HG03025 (cell line): ENCODE measurements at regions not wholly inside any gene's neighbourhood (a gene's known extent, or its start where the extent isn't known, plus 50 kb on each side); places are given as distances from the start of the nearest gene placed in this dataset.
"Not testable (repeated sequence)": the region's sequence is repeated elsewhere in the genome, so short reads cannot be mapped to it uniquely, and the experiment has no call there.

ENCODE experiments used
- ATAC-seq: cut with Tn5 transposase; IDR thresholded peaks from one replicate; pipeline ENCODE4 v1.9.1; 2021; ENCODE audit warnings: mild to moderate bottlenecking, moderate library complexity; ENCODE audit not compliant: unreplicated experiment, low FRiP score

DNA sequence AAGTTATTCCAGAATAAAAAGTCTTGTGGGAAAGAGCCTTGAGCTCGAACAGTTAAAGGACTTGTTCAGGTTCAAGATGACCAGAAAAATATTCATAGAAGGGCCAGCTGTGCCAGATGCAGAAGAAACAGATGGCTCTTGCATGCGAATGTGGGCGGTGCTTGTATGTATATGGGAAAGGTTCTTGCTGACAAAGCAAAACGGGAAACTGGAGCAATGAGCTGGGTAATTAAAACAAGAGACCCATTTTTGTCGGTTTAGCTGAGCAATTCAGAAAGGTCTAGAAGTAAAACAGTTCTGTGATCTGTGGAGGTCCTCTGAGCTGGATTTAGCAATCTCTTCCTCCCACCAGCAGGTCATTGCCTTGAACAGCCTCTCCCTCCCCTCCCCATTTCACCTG is 107.2 kb upstream of the MARK1 start:
- ATAC-seq, result no peak

DNA sequence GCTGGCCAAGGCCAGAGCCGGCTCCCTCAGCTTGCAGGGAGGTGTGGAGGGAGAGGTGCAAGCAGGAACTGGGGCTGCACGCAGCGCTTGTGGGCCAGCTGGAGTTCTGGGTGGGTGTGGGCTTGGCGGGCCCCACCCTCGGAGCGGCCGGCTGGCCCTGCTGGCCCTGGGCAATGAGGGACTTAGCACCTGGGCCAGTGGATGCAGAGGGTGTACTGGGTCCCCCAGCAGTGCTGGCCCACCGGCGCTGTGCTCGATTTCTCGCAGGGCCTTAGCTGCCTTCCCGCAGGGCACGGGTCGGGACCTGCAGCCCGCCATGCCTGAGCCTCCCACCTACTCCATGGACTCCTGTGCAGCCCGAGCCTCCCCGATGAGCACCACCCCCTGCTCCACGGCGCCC is 115.6 kb upstream of the MARK1 start:
- not testable (repeated sequence) for ATAC-seq

DNA sequence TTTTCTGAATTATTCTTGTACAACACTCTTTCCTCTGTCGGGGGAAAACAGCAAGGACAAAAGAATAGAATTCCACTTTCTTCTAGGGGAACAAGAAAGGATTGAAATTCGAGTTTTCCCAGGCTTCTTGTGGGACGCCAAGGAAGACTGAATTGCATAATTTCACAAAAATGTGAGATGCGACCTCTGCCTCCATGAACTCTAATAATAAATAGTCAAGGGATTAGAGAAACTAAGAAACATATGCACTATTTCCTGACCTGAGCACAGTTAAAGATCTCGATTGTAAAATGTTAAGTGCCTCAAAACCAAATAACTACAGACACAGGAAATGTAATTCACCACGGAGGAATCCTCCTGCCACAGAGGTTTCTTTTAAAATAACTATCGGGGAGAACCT is 117.3 kb upstream of the MARK1 start:
- no peak for ATAC-seq

DNA sequence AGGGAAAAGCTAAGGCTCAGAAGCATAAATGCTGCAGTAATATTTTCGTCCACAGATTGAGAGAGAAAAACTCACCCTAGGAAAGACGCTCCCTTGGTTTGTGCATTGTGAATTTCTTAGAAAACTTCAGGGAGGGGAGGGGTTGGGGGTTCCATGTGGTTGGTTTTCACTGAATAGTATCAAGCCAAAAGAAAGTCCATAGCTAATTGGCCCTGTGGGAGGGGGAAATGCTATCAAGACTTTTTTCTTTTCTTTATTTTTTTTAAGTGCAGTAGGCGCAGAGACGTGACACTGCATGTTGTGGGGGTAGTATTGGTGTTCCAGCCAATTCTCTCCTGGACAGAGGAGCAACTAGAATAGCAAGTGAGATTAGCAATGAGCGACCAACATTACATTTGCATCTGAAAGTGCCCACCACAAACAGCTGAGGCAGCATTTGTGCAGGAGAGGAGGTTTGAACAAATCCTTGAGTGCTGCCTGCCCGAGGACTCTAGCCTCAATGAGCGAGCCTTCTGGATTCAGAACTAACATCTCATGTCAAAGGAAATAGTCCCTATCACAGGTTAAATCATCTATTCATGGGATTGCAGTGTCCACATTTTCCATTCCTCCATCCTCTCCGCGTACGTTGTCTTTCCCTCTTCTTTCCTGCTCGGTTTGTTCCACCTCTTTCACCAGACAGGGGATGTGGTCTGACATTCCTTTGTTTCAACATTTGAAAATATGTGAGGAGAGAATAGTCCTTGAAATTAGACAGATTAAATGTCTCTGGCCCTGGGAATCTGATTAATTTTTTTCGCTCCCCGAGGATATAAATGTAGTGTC is 118.0 kb upstream of the MARK1 start:
- ATAC-seq, result no peak

DNA sequence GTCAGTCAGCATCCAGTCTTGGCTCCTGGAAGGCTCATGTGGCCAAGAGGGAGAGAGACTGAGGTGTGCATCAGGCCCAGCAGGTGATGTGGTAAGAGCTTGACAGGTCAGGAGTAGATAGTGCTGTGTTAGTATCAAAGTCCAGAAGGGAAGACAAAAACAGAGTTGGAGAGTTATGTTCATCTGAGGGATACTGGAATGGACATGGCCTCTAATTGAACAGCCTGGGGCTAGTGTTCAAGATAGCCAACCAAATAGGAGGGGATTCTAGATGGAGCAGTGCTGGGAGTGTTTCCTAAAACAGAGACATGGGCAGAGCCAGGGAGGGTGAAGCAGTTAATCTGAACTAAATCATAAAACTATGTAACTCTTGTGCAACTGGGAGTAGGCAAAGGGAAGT is 120.7 kb upstream of the MARK1 start:
- ATAC-seq, result no peak

DNA sequence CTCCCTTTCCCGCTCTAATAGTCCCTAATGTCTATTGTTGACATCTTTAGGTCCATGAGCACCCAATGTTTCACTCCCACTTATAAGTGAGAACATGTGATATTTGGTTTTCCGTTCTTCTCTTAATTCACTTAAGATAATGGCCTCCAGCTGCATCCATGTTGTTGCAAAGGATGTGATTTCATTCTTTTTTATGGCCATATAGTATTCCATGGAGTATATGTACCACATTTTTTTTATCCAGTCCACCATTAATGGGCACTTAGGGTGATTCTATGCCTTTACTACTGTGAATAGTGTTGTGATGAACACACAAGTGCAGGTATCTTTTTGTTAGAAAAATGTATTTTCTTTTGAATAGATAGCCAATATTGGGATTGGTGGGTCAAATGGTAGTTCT is 126.0 kb upstream of the RAB3GAP2 start:
- ATAC-seq, result no peak

DNA sequence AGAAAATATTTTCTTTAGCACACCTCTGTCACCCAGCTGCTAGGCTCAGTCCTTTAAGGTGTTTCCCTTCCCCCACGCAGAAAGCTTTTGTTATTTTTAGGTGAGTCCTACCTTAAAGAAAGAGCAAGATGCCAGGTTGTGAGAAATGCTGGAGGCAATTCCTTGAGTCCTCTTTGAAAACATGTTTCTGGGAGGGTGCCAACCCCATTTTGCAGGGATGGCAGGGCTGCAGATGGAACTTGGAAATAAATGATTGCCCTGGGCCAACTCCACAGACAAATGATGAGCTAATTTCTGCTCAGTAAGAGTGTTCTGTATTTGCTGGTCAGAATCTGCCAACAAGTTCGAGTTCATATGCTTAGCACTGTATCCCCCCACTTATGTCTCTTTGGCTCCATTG is 119.2 kb upstream of the RAB3GAP2 start:
- no peak for ATAC-seq

DNA sequence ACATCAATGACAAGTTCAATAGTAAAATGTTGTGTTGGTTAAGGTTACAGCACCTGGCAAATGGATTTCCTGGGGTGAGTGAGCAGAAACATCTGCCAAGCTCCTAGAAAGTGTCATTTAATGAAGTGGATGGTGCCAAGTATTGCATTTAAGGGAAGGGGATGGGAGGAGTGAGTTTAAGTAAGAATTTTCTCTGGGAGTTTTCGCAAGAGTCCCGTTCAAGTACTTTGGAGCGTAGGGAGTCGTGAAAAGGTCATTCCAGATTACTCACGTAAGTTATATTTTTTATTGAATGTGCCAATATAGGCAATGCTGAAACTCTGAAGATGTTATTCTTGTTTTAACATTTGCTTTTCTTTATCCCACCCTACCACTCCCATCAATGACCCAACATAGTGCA is 117.4 kb upstream of the RAB3GAP2 start:
- ATAC-seq, result no peak

DNA sequence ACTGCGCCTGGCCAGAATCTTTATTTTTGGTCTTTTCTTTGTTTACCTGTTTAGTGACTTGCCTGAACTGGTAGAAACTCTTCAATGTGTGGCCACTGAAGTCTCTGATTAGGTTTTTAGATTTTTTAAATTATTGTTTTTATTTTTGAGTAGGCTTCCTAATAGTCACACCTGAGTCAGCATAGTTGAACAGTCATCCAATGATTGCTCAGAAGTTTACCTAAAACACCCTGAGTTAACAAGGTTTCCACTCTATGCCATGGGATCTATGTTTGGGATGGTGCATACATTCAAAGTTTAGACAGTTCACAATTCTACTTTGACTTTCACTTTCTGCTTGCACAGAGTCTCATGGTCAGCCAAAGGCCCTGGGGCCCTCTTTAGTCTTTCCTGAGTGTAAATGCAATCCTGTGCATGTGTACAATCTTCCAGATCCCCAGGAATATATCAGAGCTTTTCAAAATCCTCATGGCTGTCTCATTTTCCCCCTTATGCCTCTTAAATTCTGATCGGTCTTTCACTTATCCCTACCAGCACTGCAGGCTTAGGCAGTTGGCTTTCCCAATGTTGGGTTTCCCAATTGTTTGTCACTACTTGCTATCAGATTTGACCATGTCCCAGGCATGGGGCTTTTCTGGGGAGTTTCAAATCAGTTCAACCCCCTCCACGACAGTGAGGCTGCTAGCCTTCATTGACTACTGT is 114.4 kb upstream of the RAB3GAP2 start:
- no peak for ATAC-seq

DNA sequence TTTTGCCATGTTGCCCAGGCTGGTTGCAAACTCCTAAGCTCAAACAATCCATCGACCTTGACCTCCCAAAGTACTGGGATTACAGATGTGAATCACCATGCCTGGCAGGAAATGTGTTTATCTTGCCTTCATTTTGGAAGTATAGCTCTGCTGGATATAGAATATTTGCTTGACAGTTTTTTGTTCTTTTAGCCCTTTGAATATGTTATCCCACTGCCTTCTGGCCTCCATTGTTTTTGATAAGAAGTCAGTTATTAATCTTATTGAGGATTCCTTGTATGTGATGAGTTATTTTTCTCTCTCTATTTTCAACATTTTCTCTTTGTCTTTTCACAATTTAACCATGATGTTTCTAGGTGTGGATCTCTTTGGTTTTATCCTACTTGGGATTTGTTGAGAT is 112.9 kb upstream of the RAB3GAP2 start:
- no peak for ATAC-seq

DNA sequence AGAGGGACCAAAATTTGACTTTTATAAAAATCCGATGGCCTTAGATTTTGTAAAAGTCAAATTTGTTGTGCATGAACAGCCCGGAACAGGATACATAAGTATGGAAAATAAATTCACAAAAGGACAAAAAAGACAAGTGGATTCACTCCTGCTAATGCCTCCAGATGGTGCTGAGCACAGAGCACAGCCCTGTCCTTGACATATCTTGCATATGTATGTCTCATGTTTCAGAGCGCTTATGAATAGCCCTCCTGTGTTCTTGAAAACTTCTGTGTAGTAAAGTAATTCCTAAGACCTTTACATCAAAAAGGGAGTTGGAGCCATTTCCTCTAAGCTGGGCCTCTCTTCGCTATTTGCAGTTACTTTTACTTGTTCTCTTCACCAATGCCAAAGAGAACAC is 110.7 kb upstream of the RAB3GAP2 start:
- ATAC-seq, result no peak

DNA sequence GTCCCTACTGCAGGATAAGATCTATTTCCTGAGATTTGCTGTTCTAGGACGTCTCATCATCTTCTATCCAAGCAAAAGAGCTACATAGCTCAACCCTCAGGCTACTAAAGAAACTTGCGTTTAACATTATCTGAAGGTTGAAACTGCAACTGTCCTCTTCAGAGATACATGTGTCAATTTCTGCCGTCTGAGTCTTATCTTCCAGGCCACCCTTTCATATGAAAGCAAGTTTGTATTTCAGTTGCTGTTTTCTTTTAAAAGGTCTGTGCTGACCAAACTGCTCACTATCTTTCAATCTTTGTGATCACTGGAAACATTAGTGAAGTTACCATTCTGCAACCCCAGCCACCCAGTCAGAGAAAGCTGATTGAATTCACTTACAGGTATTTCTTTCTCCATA is 108.6 kb upstream of the RAB3GAP2 start:
- ATAC-seq, result peak; percentile 72

DNA sequence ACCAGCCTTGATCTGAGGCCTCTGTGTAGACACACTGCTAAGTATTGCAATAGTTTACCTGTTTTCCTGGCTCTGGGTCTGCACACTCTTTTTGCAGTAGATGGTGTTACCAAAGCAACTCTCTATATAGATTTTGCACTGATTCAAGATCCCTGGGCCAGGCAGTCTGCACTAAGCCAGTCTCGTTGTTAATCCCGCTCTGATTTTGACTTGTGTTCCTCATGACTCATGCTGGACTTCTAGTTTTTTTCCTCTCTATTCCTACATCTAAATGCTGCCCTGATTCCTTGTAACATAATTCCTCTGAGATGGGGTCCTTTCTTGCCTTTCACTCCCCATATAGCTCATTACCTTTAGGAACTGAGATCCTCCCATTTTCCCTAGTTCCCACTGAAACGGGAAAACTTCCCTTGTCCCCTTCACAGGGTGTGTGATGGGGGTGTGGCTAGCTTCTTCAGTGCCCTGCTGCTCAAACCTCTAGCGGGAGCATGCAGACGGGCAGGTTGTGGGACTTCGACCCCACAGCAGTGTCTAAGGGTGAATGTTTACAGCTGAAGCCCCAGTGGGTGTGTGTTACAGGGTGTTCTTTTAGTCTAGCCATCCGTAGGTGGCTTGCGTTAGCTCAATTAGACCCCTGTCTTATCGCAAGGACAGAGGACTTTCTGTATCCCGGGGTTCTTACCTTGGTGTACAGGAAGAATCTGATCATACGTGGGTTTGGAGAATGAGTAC is 106.5 kb upstream of the RAB3GAP2 start:
- ATAC-seq, result no peak

DNA sequence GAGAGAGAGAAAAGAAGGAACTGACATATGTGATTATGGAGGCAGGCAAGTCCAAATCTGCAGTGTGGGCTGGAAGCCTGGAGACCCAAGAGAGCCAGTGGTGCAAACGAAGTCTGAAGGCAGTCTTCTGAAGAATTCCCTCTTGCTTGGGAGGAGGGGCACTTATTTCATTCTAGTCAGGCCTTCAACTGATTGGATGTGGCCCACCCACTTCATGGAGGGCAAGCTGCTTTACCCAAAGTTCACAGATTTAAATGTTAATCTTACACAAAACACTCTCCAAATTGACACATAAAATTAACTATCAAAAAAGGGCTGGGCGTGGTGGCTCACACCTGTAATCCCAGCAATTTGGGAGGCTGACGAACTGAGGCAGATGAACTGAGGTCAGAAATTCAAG is 103.5 kb upstream of the RAB3GAP2 start:
- ATAC-seq, result no peak

DNA sequence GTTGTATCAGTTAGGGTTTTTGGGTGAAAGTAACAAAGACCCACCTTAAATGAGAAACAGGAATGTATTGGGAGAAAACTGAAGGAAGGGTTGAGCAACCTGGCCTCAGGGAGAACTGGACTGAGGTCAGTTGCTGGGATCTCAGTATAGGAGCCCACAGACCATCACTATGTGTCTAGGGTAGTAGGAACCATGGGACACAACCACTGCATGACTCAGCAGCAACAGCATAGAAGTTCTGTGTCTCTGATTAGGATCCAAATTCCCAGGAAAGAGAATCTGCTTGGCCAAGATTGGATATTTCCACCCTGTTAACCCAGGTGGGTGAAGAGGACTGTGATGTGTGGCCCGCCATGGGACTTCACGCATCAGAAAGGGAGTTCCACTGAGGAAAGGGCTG is 102.2 kb upstream of the RAB3GAP2 start:
- ATAC-seq, result no peak

DNA sequence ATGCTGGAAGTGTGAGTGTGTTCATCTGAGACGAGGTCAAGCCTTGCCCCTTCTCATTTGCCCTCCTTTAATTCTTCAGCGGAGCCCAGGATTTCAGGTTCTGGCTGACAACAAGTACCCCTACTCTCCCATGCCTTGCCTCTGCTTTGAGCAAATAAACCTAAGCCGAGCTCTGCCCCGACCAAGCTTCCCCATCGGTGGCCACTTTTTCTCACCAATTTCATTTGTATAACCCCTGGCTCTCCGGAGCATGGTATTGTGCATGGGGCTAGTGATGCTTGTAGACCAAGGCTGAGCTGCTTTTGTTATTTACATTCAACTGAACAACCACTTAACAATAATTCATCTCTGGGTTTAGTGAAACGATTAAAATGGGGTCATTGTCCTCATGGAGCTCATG is 100.2 kb upstream of the RAB3GAP2 start:
- no peak for ATAC-seq

DNA sequence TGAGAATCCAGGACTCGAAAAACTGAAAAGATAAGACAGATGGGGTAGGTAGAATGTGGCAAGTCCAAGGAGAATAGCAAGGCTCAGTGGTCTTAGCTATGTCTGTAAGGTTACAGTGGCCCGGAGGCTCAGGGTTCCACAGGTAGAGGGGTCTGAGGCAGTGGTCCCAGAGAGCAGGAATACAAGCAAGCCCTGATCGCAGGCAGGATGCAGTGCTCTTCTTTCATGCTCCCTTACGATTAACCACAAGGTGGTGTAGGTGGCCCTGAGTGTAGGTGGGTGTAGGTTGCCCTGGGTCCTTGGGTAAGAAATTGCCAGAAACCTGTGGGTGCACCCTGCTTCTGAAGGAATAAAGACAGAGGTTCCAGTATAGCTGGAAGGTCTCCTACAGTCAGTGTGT is 99.1 kb upstream of the RAB3GAP2 start:
- ATAC-seq, result no peak

DNA sequence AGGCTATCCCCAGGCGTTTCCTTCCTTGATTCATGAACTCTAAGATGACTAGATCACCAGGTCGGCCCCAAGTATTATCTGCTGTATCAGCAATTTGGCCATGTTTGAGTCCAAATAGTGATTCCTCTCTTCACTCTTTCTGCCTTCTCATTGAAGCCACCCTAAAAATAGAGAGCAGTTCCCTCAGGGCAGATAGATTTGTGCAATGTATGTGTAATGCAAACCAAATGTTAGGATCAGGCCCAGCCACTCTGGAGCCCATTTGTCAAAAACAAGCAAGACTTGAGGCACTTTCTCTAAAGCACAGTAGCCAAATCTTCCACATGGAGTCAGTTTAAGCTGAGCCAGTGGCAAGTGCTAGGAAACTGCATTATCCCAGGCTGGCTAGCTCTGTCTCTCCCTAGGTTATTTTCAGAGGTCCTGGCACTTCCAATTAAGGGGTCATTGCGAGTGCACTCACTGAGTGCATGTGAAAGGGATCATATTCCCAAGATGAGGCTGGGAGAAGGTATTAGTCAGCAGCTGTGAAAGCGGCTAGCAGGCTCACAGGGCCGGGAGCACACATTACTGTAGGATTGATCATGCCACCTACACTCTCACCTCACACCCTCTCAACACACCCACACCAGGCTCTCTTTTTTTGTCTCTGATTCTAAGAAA is 97.9 kb upstream of the RAB3GAP2 start:
- no peak for ATAC-seq

DNA sequence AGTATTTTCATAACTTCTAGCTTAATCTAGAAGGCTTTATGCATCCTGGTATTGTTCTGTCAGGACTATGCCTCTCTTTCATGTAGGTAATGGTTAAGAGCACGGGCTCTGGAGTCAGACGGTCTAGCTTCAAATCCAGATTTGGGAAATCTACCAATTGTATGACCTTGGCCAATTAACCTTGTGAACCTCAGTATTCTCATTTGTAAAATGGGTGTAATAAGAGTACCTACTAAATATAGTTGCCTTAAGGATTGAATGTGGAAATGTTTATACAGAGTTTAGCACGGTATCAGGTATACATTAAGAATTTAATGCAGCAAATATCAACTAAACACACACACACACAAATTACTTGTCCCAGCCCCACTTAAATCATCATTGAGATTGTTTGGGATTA is 97.3 kb upstream of the RAB3GAP2 start:
- ATAC-seq, result no peak

DNA sequence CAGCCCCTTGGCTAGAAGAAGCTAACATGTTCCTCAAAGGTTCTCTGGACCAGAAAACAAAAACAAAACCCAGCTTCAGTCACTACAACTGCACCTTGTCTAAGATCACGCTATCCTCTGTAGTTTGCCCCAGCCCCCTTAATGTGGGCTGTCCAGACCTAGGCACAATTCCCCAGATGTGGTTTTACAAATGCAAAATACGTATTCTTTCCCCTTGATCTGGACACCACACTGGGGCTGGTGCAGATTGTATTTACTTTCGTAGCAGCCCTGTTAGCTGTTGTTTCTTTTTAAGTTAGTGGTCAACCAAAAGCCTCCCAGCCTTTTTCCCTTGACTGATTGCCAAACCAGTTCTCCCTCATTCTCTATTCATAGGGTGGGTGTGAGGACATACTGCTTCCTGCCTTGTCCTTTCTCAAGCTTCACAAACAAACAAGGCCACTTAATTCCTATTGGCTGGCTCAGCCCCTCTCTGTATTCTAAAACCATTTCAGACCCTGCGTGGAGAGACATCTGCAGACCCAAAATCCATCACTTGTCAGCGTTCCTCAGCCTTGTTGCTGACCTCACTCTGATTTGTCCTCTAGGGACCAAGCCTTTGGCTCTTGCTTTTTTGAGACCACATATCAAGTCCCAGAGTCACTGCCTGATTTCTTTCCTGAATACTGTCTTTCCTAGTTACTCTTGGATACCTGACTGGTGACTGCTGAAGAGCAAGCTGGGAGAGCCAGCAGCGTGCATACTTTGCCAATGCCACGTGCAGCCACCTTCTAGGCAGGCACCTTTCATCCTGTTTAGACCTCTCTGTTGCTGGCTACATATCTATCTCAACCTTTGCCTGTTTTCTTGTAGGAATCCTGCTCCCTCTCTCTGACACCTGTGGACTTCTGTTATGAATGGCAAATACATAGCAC is 96.4 kb upstream of the RAB3GAP2 start:
- peak; percentile 51 for ATAC-seq
